KG1 (cell line): ENCODE measurements at regions not wholly inside any gene's neighbourhood (a gene's known extent, or its start where the extent isn't known, plus 50 kb on each side); places are given as distances from the start of the nearest gene placed in this dataset.

ENCODE experiments used
- DNase-seq: peaks from one replicate; lab custom pipeline; 2025; lab: John Stamatoyannopoulos, UW

- no peak for DNase-seq
These were observed 82.5 kb upstream of the NAALADL2 start for GRCh38 chr3:174776636-174777035.

- no peak for DNase-seq
These were observed 81.3 kb upstream of the NAALADL2 start for GRCh38 chr3:174777813-174778212.

GRCh38 chr3:174783502-174783901, 75.6 kb upstream of the NAALADL2 start:
- no peak for DNase-seq

- DNase-seq = no peak
These were observed 74.8 kb upstream of the NAALADL2 start for GRCh38 chr3:174784206-174784934.

- DNase-seq = no peak
These were observed 72.3 kb upstream of the NAALADL2 start for GRCh38 chr3:174786825-174787224.

- no peak for DNase-seq
These were observed 68.0 kb upstream of the NAALADL2 start for GRCh38 chr3:174791161-174791560.

GRCh38 chr3:174792864-174793263, 66.3 kb upstream of the NAALADL2 start:
- no peak for DNase-seq
